ENCODE measurements at regions not wholly inside any gene's neighbourhood (a gene's known extent, or its start where the extent isn't known, plus 50 kb on each side); places are given as distances from the start of the nearest gene placed in this dataset.

DNA sequence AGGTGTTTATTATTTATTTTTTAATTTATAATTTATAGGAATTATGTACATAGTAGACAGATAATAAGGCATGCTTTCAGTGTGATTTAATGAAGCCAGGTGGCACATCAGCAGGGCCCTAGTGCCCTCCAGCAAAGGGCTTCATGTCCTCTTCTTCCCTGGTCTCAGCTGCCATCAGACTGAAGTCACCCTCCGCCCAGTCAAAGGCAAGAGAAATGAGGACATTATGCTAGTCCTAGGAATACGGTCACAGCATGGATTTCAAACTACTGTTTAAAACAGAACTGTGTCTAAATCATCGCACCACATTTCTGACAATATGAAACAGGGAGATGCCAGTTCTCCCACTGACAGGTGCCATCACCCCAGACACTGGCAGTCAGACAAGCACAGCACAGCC is 168.1 kb downstream of the SEC16B start:
- Histone ChIP-seq H3K9me2 (ENCODE audit: insufficient read depth) (no peaks in the 10 kb centered on the region), H3F3A (ENCODE audit: insufficient read depth, low read depth) (no peaks in the 10 kb centered on the region), H3K36me3 (ENCODE audit: low read depth) (no peaks in the 10 kb centered on the region), H3K27ac (no peak overlapping the region), H3K79me2 (ENCODE audit: low read depth) (no peaks in the 10 kb centered on the region), H3K4me2 (no peak overlapping the region), H2AFZ (no peak overlapping the region), H3K4me1 (replicated peaks; ENCODE audit: insufficient read depth) (no peaks in the 10 kb centered on the region), H4K20me1 (ENCODE audit: insufficient read depth) (no peaks in the 10 kb centered on the region), H3K27me3 (ENCODE audit: insufficient read depth, low read depth) (no peaks in the 10 kb centered on the region), H3K4me3 (no peak overlapping the region), H3K9me3 (ENCODE audit: insufficient read depth, low read depth) (no peaks in the 10 kb centered on the region)
- DNase-seq, result no peak
- ChIA-PET POLR2A (ENCODE audit: unreplicated experiment) (no interaction called here), CTCF (no interaction called here)
- TF ChIP-seq, protein P1, sequence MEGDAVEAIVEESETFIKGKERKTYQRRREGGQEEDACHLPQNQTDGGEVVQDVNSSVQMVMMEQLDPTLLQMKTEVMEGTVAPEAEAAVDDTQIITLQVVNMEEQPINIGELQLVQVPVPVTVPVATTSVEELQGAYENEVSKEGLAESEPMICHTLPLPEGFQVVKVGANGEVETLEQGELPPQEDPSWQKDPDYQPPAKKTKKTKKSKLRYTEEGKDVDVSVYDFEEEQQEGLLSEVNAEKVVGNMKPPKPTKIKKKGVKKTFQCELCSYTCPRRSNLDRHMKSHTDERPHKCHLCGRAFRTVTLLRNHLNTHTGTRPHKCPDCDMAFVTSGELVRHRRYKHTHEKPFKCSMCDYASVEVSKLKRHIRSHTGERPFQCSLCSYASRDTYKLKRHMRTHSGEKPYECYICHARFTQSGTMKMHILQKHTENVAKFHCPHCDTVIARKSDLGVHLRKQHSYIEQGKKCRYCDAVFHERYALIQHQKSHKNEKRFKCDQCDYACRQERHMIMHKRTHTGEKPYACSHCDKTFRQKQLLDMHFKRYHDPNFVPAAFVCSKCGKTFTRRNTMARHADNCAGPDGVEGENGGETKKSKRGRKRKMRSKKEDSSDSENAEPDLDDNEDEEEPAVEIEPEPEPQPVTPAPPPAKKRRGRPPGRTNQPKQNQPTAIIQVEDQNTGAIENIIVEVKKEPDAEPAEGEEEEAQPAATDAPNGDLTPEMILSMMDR (conservative IDR thresholded peaks at IDR 0.05), result no peak
- TF ChIP-seq EZH2 (IDR thresholded peaks at IDR 0.05; ENCODE audit: low read depth), result no peak
- intact Hi-C loops (cut with micrococcal nuclease; ENCODE audit: unreplicated experiment), result no loop called here
- BruUV-seq (replicated peaks), result no TSS peak

DNA sequence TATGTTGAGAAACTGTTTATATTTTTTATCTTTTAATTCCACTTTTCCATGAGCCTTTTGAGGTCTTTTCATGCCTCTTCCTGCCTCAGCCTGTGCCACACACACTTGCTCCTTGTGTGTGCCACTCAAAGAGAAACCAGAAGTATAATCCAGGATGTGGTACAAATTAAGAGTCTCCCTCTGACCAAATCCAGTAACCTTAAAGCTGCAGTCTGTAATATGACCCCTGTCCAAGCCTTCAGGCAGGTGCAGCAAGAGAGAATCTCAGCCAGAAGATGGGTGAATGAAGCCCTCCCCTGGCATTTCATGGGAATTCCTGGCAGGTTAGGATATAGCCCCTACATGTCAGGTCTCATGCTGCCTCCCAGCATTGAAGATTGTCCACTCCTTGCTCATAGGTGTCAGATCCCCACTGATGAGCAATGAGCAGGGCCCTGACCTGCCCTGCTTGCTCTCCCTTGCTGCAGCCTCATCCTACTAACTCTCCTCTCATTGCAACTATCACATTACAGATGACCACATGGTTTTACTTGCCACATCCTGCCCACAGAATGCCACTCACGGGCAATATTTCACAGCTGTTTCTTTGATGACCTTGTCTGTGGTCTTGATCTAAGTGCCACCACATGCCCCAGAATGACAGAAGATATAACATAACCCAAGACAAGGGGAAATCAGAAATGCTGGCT is 169.3 kb downstream of the SEC16B start:
- Histone ChIP-seq H3K27ac (no peak overlapping the region), H3K36me3 (ENCODE audit: low read depth) (no peaks in the 10 kb centered on the region), H3K27me3 (ENCODE audit: insufficient read depth, low read depth) (no peaks in the 10 kb centered on the region), H4K20me1 (ENCODE audit: insufficient read depth) (no peaks in the 10 kb centered on the region), H3K4me2 (no peak overlapping the region), H2AFZ (no peak overlapping the region), H3K79me2 (ENCODE audit: low read depth) (no peaks in the 10 kb centered on the region), H3K9me2 (ENCODE audit: insufficient read depth) (no peaks in the 10 kb centered on the region), H3F3A (ENCODE audit: insufficient read depth, low read depth) (no peaks in the 10 kb centered on the region), H3K9me3 (ENCODE audit: insufficient read depth, low read depth) (no peaks in the 10 kb centered on the region), H3K4me1 (replicated peaks; ENCODE audit: insufficient read depth) (no peaks in the 10 kb centered on the region), H3K4me3 (no peak overlapping the region)
- CTCF ChIA-PET, result no interaction called here
- intact Hi-C loops (cut with micrococcal nuclease; ENCODE audit: unreplicated experiment), result no loop called here
- no peak for DNase-seq
- no TSS peak for BruUV-seq (replicated peaks)
- TF ChIP-seq, protein P1 (conservative IDR thresholded peaks at IDR 0.05), result no peak
- TF ChIP-seq EZH2 (IDR thresholded peaks at IDR 0.05; ENCODE audit: low read depth), result no peak
- POLR2A ChIA-PET (ENCODE audit: unreplicated experiment), result no interaction called here

- DNase-seq, result no peak
- Histone ChIP-seq H3K9me2 (ENCODE audit: insufficient read depth) (no peaks in the 10 kb centered on the region), H3K4me1 (replicated peaks; ENCODE audit: insufficient read depth) (no peaks in the 10 kb centered on the region), H2AFZ (no peak overlapping the region), H3K4me3 (no peak overlapping the region), H3K79me2 (ENCODE audit: low read depth) (no peaks in the 10 kb centered on the region), H3K9me3 (ENCODE audit: insufficient read depth, low read depth) (no peaks in the 10 kb centered on the region), H3K27ac (no peak overlapping the region), H4K20me1 (ENCODE audit: insufficient read depth) (no peaks in the 10 kb centered on the region), H3F3A (ENCODE audit: insufficient read depth, low read depth) (no peaks in the 10 kb centered on the region), H3K36me3 (ENCODE audit: low read depth) (no peaks in the 10 kb centered on the region), H3K27me3 (ENCODE audit: insufficient read depth, low read depth) (no peaks in the 10 kb centered on the region), H3K4me2 (no peak overlapping the region)
- no peak for TF ChIP-seq EZH2 (IDR thresholded peaks at IDR 0.05; ENCODE audit: low read depth)
- TF ChIP-seq, protein P1 (conservative IDR thresholded peaks at IDR 0.05), result no peak
- intact Hi-C loops (cut with micrococcal nuclease; ENCODE audit: unreplicated experiment), result no loop called here
- CTCF ChIA-PET, result no interaction called here
- BruUV-seq (replicated peaks), result no TSS peak
- POLR2A ChIA-PET (ENCODE audit: unreplicated experiment), result no interaction called here
Measured at GRCh38 chr1:177799746-177800145, 170.1 kb downstream of the SEC16B start.

Measured in PC-9 (cell line).